Upper lobe of left lung (tissue), 4 donors: ENCODE measurements at regions not wholly inside any gene's neighbourhood (a gene's known extent, or its start where the extent isn't known, plus 50 kb on each side); places are given as distances from the start of the nearest gene placed in this dataset.

ENCODE experiments used
- POLR2A ChIP-seq, 4 donors: fragments of 450-650 bp; IDR thresholded peaks; one replicate each; pipeline ENCODE4 v1.5.1; 2016 to 2017; ENCODE audit warnings: antibody characterized with exemption in 4 of 4, mild to moderate bottlenecking in 2 of 4
- POLR2AphosphoS5 ChIP-seq, 2 donors: sonication (generic); formaldehyde crosslinking; IDR thresholded peaks; one replicate each; pipeline ENCODE4 v1.5.1; 2017; ENCODE audit warnings: antibody characterized with exemption in 2 of 2
- TF ChIP-seq, protein P1 (sequence below), 6 experiments: fragments of 450-650 bp in 4 of 6; fragments of 200-600 bp in 2 of 6; sonication (generic) in 2 of 6; IDR thresholded peaks; one replicate each; pipeline ENCODE4 v1.5.1; 2016 to 2019; ENCODE audit warnings: antibody characterized with exemption in 6 of 6

DNA sequence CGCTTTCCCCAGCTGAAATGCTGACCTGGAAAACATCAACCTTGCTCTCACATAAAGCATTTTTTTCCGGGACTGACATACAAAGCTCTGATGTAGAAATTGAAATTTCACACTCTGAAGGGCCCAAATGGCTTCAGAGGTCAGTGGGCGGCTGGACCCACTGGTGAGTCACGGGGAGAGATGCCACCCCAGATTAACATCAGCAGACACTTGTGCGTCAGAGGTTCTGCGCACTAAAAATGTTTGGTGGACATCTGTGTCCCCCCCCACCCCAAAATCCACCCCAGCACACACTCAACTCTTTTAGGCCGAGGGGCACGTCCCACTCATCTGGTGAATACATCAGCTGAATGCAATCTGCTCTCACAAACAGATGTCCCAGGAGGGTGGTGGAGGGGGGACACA is 208.9 kb downstream of the ASB1 start:
- TF ChIP-seq, protein P1, sequence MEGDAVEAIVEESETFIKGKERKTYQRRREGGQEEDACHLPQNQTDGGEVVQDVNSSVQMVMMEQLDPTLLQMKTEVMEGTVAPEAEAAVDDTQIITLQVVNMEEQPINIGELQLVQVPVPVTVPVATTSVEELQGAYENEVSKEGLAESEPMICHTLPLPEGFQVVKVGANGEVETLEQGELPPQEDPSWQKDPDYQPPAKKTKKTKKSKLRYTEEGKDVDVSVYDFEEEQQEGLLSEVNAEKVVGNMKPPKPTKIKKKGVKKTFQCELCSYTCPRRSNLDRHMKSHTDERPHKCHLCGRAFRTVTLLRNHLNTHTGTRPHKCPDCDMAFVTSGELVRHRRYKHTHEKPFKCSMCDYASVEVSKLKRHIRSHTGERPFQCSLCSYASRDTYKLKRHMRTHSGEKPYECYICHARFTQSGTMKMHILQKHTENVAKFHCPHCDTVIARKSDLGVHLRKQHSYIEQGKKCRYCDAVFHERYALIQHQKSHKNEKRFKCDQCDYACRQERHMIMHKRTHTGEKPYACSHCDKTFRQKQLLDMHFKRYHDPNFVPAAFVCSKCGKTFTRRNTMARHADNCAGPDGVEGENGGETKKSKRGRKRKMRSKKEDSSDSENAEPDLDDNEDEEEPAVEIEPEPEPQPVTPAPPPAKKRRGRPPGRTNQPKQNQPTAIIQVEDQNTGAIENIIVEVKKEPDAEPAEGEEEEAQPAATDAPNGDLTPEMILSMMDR (IDR thresholded peaks at IDR 0.05) = no peak
- no peak for TF ChIP-seq POLR2AphosphoS5 (IDR thresholded peaks at IDR 0.05)
- TF ChIP-seq POLR2A (IDR thresholded peaks at IDR 0.05) = no peak
